MV-4-11 (cell line): ENCODE measurements at regions not wholly inside any gene's neighbourhood (a gene's known extent, or its start where the extent isn't known, plus 50 kb on each side); places are given as distances from the start of the nearest gene placed in this dataset.
A peak's percentile ranks its signal among the peaks of the same experiment; 100 is the strongest.
"Not testable (repeated sequence)": the region's sequence is repeated elsewhere in the genome, so short reads cannot be mapped to it uniquely, and the experiment has no call there.

Source experiments
- DNase-seq: peaks from one replicate; lab custom pipeline; 2025; lab: John Stamatoyannopoulos, UW

DNA sequence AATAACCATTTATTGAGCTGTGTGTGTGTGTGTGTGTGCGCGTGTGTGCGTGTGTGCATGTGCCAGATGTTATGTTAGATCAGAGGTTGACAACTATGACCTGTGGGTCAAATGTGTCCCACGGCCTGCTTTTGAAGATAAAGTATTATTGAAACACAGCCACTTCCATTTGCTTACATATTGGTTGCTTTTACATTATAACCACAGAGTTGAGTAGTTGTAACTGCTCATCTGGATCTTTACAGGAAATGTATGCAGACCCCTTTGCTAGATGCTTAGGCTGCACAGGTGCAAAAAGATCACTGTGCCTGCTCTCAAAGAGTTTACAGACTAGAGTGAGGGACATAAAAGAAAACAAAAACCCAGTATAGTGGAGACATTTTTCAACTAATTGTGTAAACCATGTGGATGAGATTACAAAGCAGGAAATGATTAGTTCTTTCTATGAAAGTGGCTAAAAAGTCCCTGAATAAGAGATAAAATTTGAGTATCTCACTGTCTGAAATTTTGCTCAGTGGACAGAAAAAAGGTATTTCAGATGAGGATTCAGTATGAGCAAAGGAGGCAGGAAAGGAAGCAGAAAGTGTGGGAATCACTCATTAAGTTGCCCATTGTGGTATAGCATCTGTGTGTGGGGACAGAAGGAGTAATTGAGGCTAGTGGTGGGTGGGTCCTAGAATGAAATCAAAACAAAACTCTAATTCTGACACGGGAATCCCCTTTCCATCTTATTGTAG, 188.4 kb downstream of the PAH start:
- no peak for DNase-seq

GRCh38 chr12:102726686-102727085, 190.4 kb downstream of the PAH start:
- peak; percentile 31 for DNase-seq

GRCh38 chr12:102722147-102722546, 194.9 kb downstream of the PAH start:
- no peak for DNase-seq

GRCh38 chr12:102708108-102708507, 208.9 kb downstream of the PAH start:
- DNase-seq: no peak

- DNase-seq: peak; percentile 56
Observed at GRCh38 chr12:102702447-102703114, 214.5 kb downstream of the PAH start.

- DNase-seq: no peak
Observed at GRCh38 chr12:102696045-102696444, 215.7 kb upstream of the IGF1 start.

GRCh38 chr12:102694903-102695302, 214.5 kb upstream of the IGF1 start:
- DNase-seq: no peak

- no peak for DNase-seq
Observed at GRCh38 chr12:102691773-102692555, 211.6 kb upstream of the IGF1 start.

GRCh38 chr12:102690253-102690652, 209.9 kb upstream of the IGF1 start:
- no peak for DNase-seq

DNA sequence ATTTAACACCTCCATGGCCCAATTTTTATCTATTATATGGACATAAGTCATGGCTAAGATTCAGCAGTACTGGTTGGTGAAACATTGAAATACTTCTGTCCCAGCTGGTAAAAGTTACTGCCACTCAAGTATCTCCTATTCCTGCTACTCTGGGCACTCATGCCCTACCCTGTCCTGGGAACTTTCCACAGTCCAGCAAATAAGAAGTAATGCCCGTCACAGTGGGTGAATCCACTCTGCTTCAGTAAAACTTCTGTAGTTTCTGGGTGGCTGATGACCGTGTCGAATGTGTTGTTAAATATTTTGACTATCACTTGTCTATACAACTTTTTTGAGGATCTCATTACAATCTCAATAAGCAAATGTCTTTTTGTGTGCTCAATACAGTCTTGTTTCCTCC, 209.3 kb upstream of the IGF1 start:
- DNase-seq: no peak

GRCh38 chr12:102687523-102687922, 207.2 kb upstream of the IGF1 start:
- DNase-seq: no peak

DNA sequence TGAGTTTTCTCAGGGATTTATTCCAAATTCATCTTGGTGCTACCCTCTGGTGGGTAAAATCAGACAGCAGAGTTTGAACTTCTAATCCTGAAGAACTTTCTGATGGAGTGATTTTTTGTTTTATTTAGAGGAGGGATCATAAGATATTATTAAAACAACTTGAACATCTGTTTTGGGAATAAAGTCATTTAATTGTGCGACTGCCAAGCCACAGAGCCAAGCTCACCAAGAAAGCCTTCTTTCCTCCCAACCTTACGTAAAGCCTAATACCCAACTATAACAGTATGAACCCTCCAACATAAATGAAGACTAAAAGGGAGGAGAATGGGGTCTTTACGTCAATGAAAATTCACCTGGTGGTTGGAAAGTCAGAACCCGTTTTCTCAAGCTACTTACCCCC, 205.5 kb upstream of the IGF1 start:
- no peak for DNase-seq

DNA sequence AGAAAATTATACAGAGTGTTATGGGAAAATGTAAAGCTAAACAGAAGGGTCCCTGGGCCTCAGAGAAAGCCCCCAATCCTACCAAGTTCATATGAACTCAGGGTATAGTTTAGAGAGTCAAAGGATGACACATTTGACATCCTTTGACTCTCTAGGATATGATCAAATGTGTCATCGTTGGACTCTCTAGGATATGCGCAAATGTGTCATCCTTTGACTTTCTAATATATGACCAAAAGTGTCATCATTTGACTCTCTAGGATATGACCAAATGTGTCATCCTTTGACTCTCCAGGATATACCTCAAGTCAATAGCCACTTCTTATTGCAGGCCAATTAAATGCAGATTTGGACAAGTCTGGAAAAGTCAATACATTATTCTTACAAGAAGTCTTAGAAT, 204.8 kb upstream of the IGF1 start:
- no peak for DNase-seq

- peak; percentile 45 for DNase-seq
Observed at GRCh38 chr12:102682366-102683289, 202.3 kb upstream of the IGF1 start.

GRCh38 chr12:102681747-102682146, 201.4 kb upstream of the IGF1 start:
- no peak for DNase-seq

DNA sequence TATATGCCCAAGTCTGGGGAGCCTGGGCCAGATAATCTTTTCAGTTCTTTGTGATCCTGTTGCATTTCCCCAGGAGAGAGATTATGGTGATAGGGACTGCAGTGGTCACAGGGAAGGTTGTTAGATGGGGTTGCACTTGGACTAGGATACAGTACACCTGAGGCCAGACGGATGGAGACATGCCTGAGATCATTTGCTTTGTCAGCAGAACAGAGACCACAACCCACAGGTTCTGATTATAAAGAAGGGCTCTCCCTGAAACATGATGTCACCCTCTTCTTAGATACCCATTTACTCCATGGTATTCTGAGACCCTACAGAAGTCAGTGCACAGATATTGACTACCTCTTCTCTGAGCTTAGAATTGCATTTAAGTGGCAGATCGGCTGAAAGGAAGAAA, 200.9 kb upstream of the IGF1 start:
- no peak for DNase-seq

GRCh38 chr12:102680304-102680703, 199.9 kb upstream of the IGF1 start:
- DNase-seq: no peak

- DNase-seq: no peak
Observed at GRCh38 chr12:102676812-102677211, 196.4 kb upstream of the IGF1 start.

DNA sequence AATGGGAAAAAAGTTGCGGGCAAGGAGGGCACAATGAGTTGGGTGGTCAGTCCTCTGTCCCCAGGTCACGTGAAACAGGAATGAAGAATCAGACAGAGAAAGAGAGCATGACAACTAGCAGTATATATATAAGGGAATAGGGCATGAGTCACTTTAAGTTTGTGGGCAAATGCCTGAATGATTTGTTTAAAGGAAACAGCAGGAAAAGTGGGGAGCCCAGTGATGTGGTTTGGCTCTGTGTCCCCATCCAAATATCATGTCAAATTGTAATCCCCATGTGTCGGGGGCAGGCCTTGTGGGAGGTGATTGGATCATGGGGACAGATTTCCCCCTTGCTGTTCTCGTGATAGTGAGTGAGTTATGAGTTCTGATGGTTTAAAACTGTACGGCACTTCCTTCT, 195.3 kb upstream of the IGF1 start:
- DNase-seq: peak; percentile 69

- no peak for DNase-seq
Observed at GRCh38 chr12:102673606-102674005, 193.2 kb upstream of the IGF1 start.

- not testable (repeated sequence) for DNase-seq
Observed at GRCh38 chr12:102672212-102672611, 191.8 kb upstream of the IGF1 start.

GRCh38 chr12:102669056-102669455, 188.7 kb upstream of the IGF1 start:
- DNase-seq: no peak
